GF-D8 (cell line): ENCODE measurements at regions not wholly inside any gene's neighbourhood (a gene's known extent, or its start where the extent isn't known, plus 50 kb on each side); places are given as distances from the start of the nearest gene placed in this dataset.

Experiments used
- DNase-seq: peaks from one replicate; lab custom pipeline; 2025; lab: John Stamatoyannopoulos, UW

- no peak for DNase-seq
These were observed 126.4 kb upstream of the OSMR start for GRCh38 chr5:38719403-38719802.

- DNase-seq = no peak
These were observed 125.9 kb upstream of the OSMR start for GRCh38 chr5:38719916-38720315.

GRCh38 chr5:38720554-38721361, 125.1 kb upstream of the OSMR start:
- DNase-seq = no peak

GRCh38 chr5:38722918-38723317, 122.9 kb upstream of the OSMR start:
- DNase-seq = no peak

GRCh38 chr5:38723426-38723825, 122.4 kb upstream of the OSMR start:
- no peak for DNase-seq

- no peak for DNase-seq
These were observed 121.3 kb upstream of the OSMR start for GRCh38 chr5:38724301-38725030.

GRCh38 chr5:38725371-38725865, 120.4 kb upstream of the OSMR start:
- no peak for DNase-seq

- DNase-seq = no peak
These were observed 119.5 kb upstream of the OSMR start for GRCh38 chr5:38726279-38726678.

- no peak for DNase-seq
These were observed 117.8 kb upstream of the OSMR start for GRCh38 chr5:38728029-38728428.

GRCh38 chr5:38731461-38731860, 114.4 kb upstream of the OSMR start:
- DNase-seq = no peak

GRCh38 chr5:38734353-38734752, 111.5 kb upstream of the OSMR start:
- no peak for DNase-seq

GRCh38 chr5:38736089-38736488, 109.7 kb upstream of the OSMR start:
- no peak for DNase-seq

- no peak for DNase-seq
These were observed 107.8 kb upstream of the OSMR start for GRCh38 chr5:38737976-38738375.

- DNase-seq = no peak
These were observed 106.7 kb upstream of the OSMR start for GRCh38 chr5:38739011-38739704.

GRCh38 chr5:38739705-38740045, 106.1 kb upstream of the OSMR start:
- DNase-seq = no peak

GRCh38 chr5:38742821-38743220, 103.0 kb upstream of the OSMR start:
- DNase-seq = no peak

GRCh38 chr5:38743562-38743961, 102.2 kb upstream of the OSMR start:
- no peak for DNase-seq

GRCh38 chr5:38745836-38746732, 99.7 kb upstream of the OSMR start:
- DNase-seq = no peak

- DNase-seq = no peak
These were observed 96.0 kb upstream of the OSMR start for GRCh38 chr5:38749861-38750260.

- no peak for DNase-seq
These were observed 94.7 kb upstream of the OSMR start for GRCh38 chr5:38751103-38751502.

GRCh38 chr5:38752012-38752536, 93.7 kb upstream of the OSMR start:
- no peak for DNase-seq

GRCh38 chr5:38752622-38753021, 93.2 kb upstream of the OSMR start:
- no peak for DNase-seq
